Spinal cord (tissue), 9 donors: ENCODE measurements at regions not wholly inside any gene's neighbourhood (a gene's known extent, or its start where the extent isn't known, plus 50 kb on each side); places are given as distances from the start of the nearest gene placed in this dataset.

Experiments used
- DNase-seq, 6 donors: peaks; one replicate each; pipeline versions ENCODE4 v3.0.0 to v3.0.0-alpha.2; 2013 to 2015; ENCODE audit warnings: low spot score in 6 of 6, low read depth in 4 of 6
- H3K27ac ChIP-seq: one replicate; pipeline ENCODE4 v1.5.1; 2013; ENCODE audit warnings: low read depth, low read length, control low read depth
- H3K27me3 ChIP-seq: one replicate; pipeline ENCODE4 v1.6.1; 2013; ENCODE audit warnings: low read length; ENCODE audit not compliant: control insufficient read depth, insufficient read depth
- H3K36me3 ChIP-seq: one replicate; pipeline ENCODE4 v1.6.1; 2013; ENCODE audit warnings: low read length; ENCODE audit not compliant: control insufficient read depth, insufficient read depth
- H3K4me1 ChIP-seq: one replicate; pipeline ENCODE4 v1.6.1; 2013; ENCODE audit warnings: low read length; ENCODE audit not compliant: control insufficient read depth, insufficient read depth
- H3K4me3 ChIP-seq: one replicate; pipeline ENCODE4 v1.5.1; 2013; ENCODE audit warnings: low read depth, low read length, control low read depth
- H3K9me3 ChIP-seq: one replicate; pipeline ENCODE4 v1.6.1; 2013; ENCODE audit warnings: low read length; ENCODE audit not compliant: control insufficient read depth, insufficient read depth
- WGBS: methylation state at CpG from one replicate; pipeline ENCODE4 v1.1.5; 2013; ENCODE audit warnings: missing lambda C conversion rate; ENCODE audit not compliant: insufficient coverage; 5-methylcytosine and 5-hydroxymethylcytosine counted together
- donor health status: healthy.

DNA sequence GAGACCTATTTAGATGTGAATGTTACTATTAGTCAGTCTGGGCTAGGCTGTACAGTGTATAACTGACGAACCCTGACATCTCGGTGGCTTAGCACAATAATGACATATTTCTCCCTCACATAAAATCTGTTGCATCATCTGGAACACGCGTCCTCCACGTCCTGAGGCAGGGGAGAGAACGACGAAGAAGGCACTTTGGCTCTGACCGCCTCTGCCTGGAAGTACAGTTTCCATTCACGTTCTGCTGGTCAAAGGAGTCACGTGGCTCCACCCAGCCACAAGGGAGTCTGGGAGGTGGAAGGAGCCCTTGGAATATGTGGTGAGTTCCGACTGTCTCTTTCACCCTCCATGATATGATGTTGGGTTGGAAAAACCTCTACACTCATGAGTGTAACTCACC is 55.1 kb upstream of the CD82 start:
- peaks cover 2% of the 10 kb centered on the region for H3K4me1 ChIP-seq
- H3K27ac ChIP-seq = no peak overlapping the region
- H3K9me3 ChIP-seq = no peaks in the 10 kb centered on the region
- H3K4me3 ChIP-seq = no peak overlapping the region
- no peak for DNase-seq
- H3K36me3 ChIP-seq = no peaks in the 10 kb centered on the region
- WGBS = 72% methylated on average over 8 of the region's 11 CpGs
- H3K27me3 ChIP-seq = no peaks in the 10 kb centered on the region

DNA sequence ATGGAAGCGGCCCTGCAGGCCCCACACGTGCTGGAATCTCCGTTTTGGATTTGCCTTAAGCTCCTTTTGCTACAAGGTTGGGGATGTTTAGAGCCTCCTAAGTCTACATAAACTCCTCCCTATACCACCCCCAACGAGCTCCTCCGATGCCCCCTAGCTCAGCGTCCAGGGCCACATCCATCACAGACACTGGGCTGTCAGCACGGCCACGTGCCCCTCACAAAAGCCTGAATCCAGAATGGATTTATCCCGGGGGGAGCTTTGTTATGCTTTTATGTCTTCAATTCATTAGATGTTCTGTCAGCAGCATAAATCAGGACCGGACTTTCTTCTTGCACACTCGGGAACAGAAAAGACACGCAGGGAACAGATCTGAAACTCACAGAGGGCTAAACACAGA is 52.6 kb upstream of the CD82 start:
- no peaks in the 10 kb centered on the region for H3K9me3 ChIP-seq
- H3K27me3 ChIP-seq = no peaks in the 10 kb centered on the region
- peaks cover 2% of the 10 kb centered on the region for H3K4me1 ChIP-seq
- DNase-seq = peak in 1 of 6 donors; percentile 38
- H3K36me3 ChIP-seq = no peaks in the 10 kb centered on the region
- H3K4me3 ChIP-seq = no peak overlapping the region
- WGBS = 15% methylated on average over 8 of the region's 12 CpGs
- H3K27ac ChIP-seq = no peak overlapping the region

DNA sequence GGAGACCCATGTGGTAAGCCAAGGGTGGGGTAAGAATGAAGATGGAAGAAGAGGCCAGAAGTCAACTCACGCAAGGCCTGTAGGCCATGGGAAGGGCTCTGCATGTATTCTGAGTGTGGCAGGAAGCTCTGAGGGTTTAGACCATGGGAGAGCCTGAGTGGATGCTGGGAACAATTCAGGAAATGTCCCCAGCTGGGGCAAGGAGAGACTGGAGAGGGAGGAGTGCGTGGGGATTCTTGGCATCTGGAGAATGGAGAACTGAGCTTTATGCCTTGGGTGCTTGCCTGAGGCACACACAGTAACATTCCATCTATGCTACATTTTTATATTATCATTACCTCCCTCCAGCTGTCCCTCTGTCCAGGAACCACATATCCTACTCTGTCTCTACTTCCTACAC is 50.4 kb upstream of the CD82 start:
- DNase-seq = no peak
- Histone ChIP-seq H3K4me3 (no peak overlapping the region), H3K27ac (no peak overlapping the region), H3K4me1 (peaks cover 8% of the 10 kb centered on the region), H3K36me3 (no peaks in the 10 kb centered on the region), H3K27me3 (peaks cover 8% of the 10 kb centered on the region), H3K9me3 (no peaks in the 10 kb centered on the region)
- WGBS = 92% methylated on average over 1 of the region's 2 CpGs
